ENCODE measurements at regions not wholly inside any gene's neighbourhood (a gene's known extent, or its start where the extent isn't known, plus 50 kb on each side); places are given as distances from the start of the nearest gene placed in this dataset.

DNA sequence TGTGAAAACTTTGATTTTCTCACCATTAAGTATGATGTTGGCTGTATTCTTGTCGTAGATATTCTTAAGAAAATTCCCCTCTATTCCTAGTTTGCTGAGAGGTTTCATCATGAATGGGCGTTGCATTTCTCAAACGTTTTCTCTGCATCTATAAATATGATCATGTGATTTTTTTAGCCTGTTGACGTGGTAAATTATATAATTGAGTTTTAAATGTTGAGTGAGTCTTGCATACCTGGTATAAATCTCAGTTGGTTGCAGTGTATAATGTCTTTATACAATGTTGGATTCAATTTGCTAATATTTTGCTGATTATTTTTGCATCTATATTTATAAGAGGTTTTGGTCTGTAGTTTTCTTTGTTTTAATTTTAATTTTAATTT is 405.9 kb upstream of the MIS18BP1 start:
- Histone ChIP-seq H3K4me3 (ENCODE audit: severe bottlenecking) (no peak overlapping the region), H3K27ac (ENCODE audit: poor library complexity, severe bottlenecking) (no peak overlapping the region), H3K9me3 (ENCODE audit: severe bottlenecking) (no peaks in the 10 kb centered on the region), H3K27me3 (ENCODE audit: insufficient read depth, poor library complexity, severe bottlenecking) (no peaks in the 10 kb centered on the region), H3K4me1 (ENCODE audit: insufficient read depth, poor library complexity, severe bottlenecking) (no peaks in the 10 kb centered on the region), H3K36me3 (ENCODE audit: low read depth) (no peaks in the 10 kb centered on the region)
- TF ChIP-seq, protein P1, sequence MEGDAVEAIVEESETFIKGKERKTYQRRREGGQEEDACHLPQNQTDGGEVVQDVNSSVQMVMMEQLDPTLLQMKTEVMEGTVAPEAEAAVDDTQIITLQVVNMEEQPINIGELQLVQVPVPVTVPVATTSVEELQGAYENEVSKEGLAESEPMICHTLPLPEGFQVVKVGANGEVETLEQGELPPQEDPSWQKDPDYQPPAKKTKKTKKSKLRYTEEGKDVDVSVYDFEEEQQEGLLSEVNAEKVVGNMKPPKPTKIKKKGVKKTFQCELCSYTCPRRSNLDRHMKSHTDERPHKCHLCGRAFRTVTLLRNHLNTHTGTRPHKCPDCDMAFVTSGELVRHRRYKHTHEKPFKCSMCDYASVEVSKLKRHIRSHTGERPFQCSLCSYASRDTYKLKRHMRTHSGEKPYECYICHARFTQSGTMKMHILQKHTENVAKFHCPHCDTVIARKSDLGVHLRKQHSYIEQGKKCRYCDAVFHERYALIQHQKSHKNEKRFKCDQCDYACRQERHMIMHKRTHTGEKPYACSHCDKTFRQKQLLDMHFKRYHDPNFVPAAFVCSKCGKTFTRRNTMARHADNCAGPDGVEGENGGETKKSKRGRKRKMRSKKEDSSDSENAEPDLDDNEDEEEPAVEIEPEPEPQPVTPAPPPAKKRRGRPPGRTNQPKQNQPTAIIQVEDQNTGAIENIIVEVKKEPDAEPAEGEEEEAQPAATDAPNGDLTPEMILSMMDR (IDR thresholded peaks at IDR 0.05; ENCODE audit: poor library complexity, severe bottlenecking), result no peak
- no peak for DNase-seq (ENCODE audit: low spot score)
- ATAC-seq (ENCODE audit: low read depth), result no peak

DNA sequence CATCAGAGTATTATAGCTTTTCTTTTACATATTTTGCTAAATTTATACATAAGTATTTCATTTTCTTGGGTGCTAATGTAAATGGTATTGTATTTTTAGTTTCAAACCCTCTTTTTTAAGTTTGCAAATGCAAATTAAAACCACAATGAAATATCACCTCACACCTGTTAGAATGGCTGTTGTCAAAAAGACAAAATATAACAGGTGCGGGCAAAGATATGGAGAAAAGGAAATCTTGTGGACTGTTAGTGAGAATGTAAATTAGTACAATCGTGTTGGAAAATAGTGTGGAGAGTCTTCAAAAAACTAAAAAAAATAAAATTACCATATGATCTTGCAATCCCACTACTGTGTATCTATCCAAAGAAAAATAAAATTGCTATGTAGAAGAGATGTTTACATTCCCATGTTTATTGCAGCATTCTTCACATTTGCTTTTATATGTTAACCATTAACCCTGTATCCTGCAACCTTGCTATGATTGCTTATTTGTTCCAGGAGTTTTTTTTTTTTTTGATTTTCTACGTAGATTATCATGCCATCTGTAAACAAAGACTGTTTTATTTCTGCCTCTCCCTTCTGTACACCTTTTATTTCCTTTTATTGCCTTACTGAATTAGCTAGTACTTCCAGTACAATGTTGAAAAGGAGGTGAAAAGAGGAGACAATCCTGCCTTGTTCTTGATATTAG is 405.4 kb upstream of the MIS18BP1 start:
- Histone ChIP-seq H3K4me3 (ENCODE audit: severe bottlenecking) (no peak overlapping the region), H3K4me1 (ENCODE audit: insufficient read depth, poor library complexity, severe bottlenecking) (no peaks in the 10 kb centered on the region), H3K27me3 (ENCODE audit: insufficient read depth, poor library complexity, severe bottlenecking) (no peaks in the 10 kb centered on the region), H3K36me3 (ENCODE audit: low read depth) (no peaks in the 10 kb centered on the region), H3K27ac (ENCODE audit: poor library complexity, severe bottlenecking) (no peak overlapping the region), H3K9me3 (ENCODE audit: severe bottlenecking) (no peaks in the 10 kb centered on the region)
- TF ChIP-seq, protein P1 (IDR thresholded peaks at IDR 0.05; ENCODE audit: poor library complexity, severe bottlenecking), result no peak
- DNase-seq (ENCODE audit: low spot score) (no peak), ATAC-seq (ENCODE audit: low read depth) (no peak)

DNA sequence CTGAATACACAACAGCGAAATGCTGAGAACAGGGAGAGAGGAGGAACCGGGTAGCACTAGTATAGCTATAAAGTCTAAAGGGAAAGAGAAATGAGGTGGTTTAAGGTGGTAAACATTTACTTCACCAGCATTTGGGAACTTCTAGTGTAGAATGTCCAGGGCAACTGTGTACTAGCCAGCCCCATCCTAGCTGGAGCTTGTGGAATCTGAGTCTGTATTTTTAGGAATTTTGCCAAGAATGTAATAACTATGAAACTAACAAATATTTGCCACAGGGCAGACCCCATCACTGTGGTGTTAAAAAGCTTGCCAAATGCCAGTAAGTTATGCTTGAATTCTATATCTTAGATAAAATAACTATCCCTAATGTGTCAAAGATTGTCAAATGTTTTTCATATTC is 398.9 kb upstream of the MIS18BP1 start:
- Histone ChIP-seq H3K27me3 (ENCODE audit: insufficient read depth, poor library complexity, severe bottlenecking) (no peaks in the 10 kb centered on the region), H3K9me3 (ENCODE audit: severe bottlenecking) (no peaks in the 10 kb centered on the region), H3K27ac (ENCODE audit: poor library complexity, severe bottlenecking) (no peak overlapping the region), H3K4me3 (ENCODE audit: severe bottlenecking) (no peak overlapping the region), H3K36me3 (ENCODE audit: low read depth) (no peaks in the 10 kb centered on the region), H3K4me1 (ENCODE audit: insufficient read depth, poor library complexity, severe bottlenecking) (no peaks in the 10 kb centered on the region)
- ATAC-seq (ENCODE audit: low read depth), result peak; percentile 75
- TF ChIP-seq, protein P1 (IDR thresholded peaks at IDR 0.05; ENCODE audit: poor library complexity, severe bottlenecking), result no peak
- no peak for DNase-seq (ENCODE audit: low spot score)

GRCh38 chr14:45650754-45651153 is 397.8 kb upstream of the MIS18BP1 start:
- Histone ChIP-seq H3K27me3 (ENCODE audit: insufficient read depth, poor library complexity, severe bottlenecking) (no peaks in the 10 kb centered on the region), H3K4me1 (ENCODE audit: insufficient read depth, poor library complexity, severe bottlenecking) (no peaks in the 10 kb centered on the region), H3K27ac (ENCODE audit: poor library complexity, severe bottlenecking) (no peak overlapping the region), H3K36me3 (ENCODE audit: low read depth) (no peaks in the 10 kb centered on the region), H3K4me3 (ENCODE audit: severe bottlenecking) (no peak overlapping the region), H3K9me3 (ENCODE audit: severe bottlenecking) (no peaks in the 10 kb centered on the region)
- no peak for DNase-seq (ENCODE audit: low spot score)
- ATAC-seq (ENCODE audit: low read depth), result no peak
- TF ChIP-seq, protein P1 (IDR thresholded peaks at IDR 0.05; ENCODE audit: poor library complexity, severe bottlenecking), result peak; percentile 15

DNA sequence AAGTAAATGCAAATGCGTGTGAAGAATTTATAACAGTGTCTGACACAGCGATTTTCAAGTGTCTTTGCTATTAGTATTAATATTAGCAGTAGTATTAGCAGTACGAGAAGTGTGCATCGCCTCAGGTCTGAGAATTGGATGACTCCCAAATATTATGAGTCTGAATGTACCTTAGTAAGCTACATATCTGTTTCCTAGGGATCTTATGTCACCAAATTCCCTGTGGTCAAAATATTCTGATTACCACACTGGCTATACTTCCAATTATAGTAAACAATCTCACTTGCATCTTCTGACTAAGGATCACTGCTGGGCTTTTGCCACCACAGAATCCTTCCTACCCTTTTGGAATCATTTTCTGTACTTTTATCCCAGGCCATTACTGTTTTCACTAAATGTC is 396.0 kb upstream of the MIS18BP1 start:
- TF ChIP-seq, protein P1 (IDR thresholded peaks at IDR 0.05; ENCODE audit: poor library complexity, severe bottlenecking), result no peak
- no peaks in the 10 kb centered on the region for H3K4me1 ChIP-seq (ENCODE audit: insufficient read depth, poor library complexity, severe bottlenecking)
- H3K4me3 ChIP-seq (ENCODE audit: severe bottlenecking), result no peak overlapping the region
- H3K36me3 ChIP-seq (ENCODE audit: low read depth), result no peaks in the 10 kb centered on the region
- no peak for DNase-seq (ENCODE audit: low spot score)
- ATAC-seq (ENCODE audit: low read depth), result peak; percentile 14; the same call in 1 of the 3 replicates
- no peaks in the 10 kb centered on the region for H3K27me3 ChIP-seq (ENCODE audit: insufficient read depth, poor library complexity, severe bottlenecking)
- H3K27ac ChIP-seq (ENCODE audit: poor library complexity, severe bottlenecking), result no peak overlapping the region
- no peaks in the 10 kb centered on the region for H3K9me3 ChIP-seq (ENCODE audit: severe bottlenecking)
